ENCODE measurements at regions not wholly inside any gene's neighbourhood (a gene's known extent, or its start where the extent isn't known, plus 50 kb on each side); places are given as distances from the start of the nearest gene placed in this dataset.

GRCh38 chrX:116226665-116227484, 56.3 kb downstream of the AGTR2 start:
- Mint-ChIP-seq H3K9me3 (ENCODE audit: low read depth) (no peaks in the 10 kb centered on the region), H3K4me1 (no peaks in the 10 kb centered on the region), H3K27ac (no peak overlapping the region), H3K27me3 (no peaks in the 10 kb centered on the region), H3K4me3 (no peak overlapping the region), H3K36me3 (ENCODE audit: low read depth) (no peaks in the 10 kb centered on the region)
- no peak for DNase-seq
- no peak for ATAC-seq
- POLR2A ChIA-PET = no interaction called here
- CTCF ChIA-PET = no interaction called here
- intact Hi-C loops (cut with DNase I, micrococcal nuclease) = no loop called here

GRCh38 chrX:116230130-116230898, 59.8 kb downstream of the AGTR2 start:
- DNase-seq = no peak
- POLR2A ChIA-PET = no interaction called here
- no peaks in the 10 kb centered on the region for H3K4me1 Mint-ChIP-seq
- H3K4me3 Mint-ChIP-seq = no peak overlapping the region
- no peak for ATAC-seq
- no peaks in the 10 kb centered on the region for H3K9me3 Mint-ChIP-seq (ENCODE audit: low read depth)
- no peaks in the 10 kb centered on the region for H3K36me3 Mint-ChIP-seq (ENCODE audit: low read depth)
- CTCF ChIA-PET = no interaction called here
- H3K27ac Mint-ChIP-seq = no peak overlapping the region
- intact Hi-C loops (cut with DNase I, micrococcal nuclease) = no loop called here
- H3K27me3 Mint-ChIP-seq = no peaks in the 10 kb centered on the region

GRCh38 chrX:116232833-116233232, 62.3 kb downstream of the AGTR2 start:
- ATAC-seq (no peak), DNase-seq (no peak)
- H3K27me3 Mint-ChIP-seq = no peaks in the 10 kb centered on the region
- no peaks in the 10 kb centered on the region for H3K9me3 Mint-ChIP-seq (ENCODE audit: low read depth)
- H3K4me3 Mint-ChIP-seq = no peak overlapping the region
- intact Hi-C loops (cut with DNase I, micrococcal nuclease) = no loop called here
- no peaks in the 10 kb centered on the region for H3K36me3 Mint-ChIP-seq (ENCODE audit: low read depth)
- POLR2A ChIA-PET = no interaction called here
- no peaks in the 10 kb centered on the region for H3K4me1 Mint-ChIP-seq
- H3K27ac Mint-ChIP-seq = no peak overlapping the region
- CTCF ChIA-PET = no interaction called here

GRCh38 chrX:116236666-116237065, 66.1 kb downstream of the AGTR2 start:
- no peak for ATAC-seq
- Mint-ChIP-seq H3K4me1 (no peaks in the 10 kb centered on the region), H3K27ac (no peak overlapping the region), H3K9me3 (ENCODE audit: low read depth) (no peaks in the 10 kb centered on the region), H3K4me3 (no peak overlapping the region), H3K36me3 (ENCODE audit: low read depth) (no peaks in the 10 kb centered on the region), H3K27me3 (no peaks in the 10 kb centered on the region)
- CTCF ChIA-PET = no interaction called here
- intact Hi-C loops (cut with DNase I, micrococcal nuclease) = no loop called here
- no peak for DNase-seq
- POLR2A ChIA-PET = no interaction called here

GRCh38 chrX:116238093-116238492, 67.5 kb downstream of the AGTR2 start:
- H3K4me3 Mint-ChIP-seq = no peak overlapping the region

GRCh38 chrX:116238567-116239255, 68.2 kb downstream of the AGTR2 start:
- POLR2A ChIA-PET = no interaction called here
- DNase-seq (no peak), ATAC-seq (no peak)
- no peak overlapping the region for H3K27ac Mint-ChIP-seq
- H3K36me3 Mint-ChIP-seq (ENCODE audit: low read depth) = no peaks in the 10 kb centered on the region
- H3K4me1 Mint-ChIP-seq = no peaks in the 10 kb centered on the region
- CTCF ChIA-PET = no interaction called here
- intact Hi-C loops (cut with DNase I, micrococcal nuclease) = no loop called here
- H3K4me3 Mint-ChIP-seq = no peak overlapping the region
- H3K27me3 Mint-ChIP-seq = no peaks in the 10 kb centered on the region
- no peaks in the 10 kb centered on the region for H3K9me3 Mint-ChIP-seq (ENCODE audit: low read depth)

More at GRCh38 chrX:116238093-116238492, 67.5 kb downstream of the AGTR2 start:
- DNase-seq = no peak
- H3K9me3 Mint-ChIP-seq (ENCODE audit: low read depth) = no peaks in the 10 kb centered on the region
- no peak overlapping the region for H3K27ac Mint-ChIP-seq
- intact Hi-C loops (cut with DNase I, micrococcal nuclease) = no loop called here
- ChIA-PET POLR2A (no interaction called here), CTCF (no interaction called here)
- no peaks in the 10 kb centered on the region for H3K27me3 Mint-ChIP-seq
- H3K4me1 Mint-ChIP-seq = no peaks in the 10 kb centered on the region
- ATAC-seq = no peak
- no peaks in the 10 kb centered on the region for H3K36me3 Mint-ChIP-seq (ENCODE audit: low read depth)

- Mint-ChIP-seq H3K9me3 (ENCODE audit: low read depth) (peaks cover 2% of the 10 kb centered on the region), H3K27ac (no peak overlapping the region), H3K36me3 (ENCODE audit: low read depth) (no peaks in the 10 kb centered on the region), H3K4me1 (no peaks in the 10 kb centered on the region), H3K27me3 (no peaks in the 10 kb centered on the region), H3K4me3 (no peak overlapping the region)
- POLR2A ChIA-PET = no interaction called here
- intact Hi-C loops (cut with DNase I, micrococcal nuclease) = no loop called here
- DNase-seq = no peak
- no peak for ATAC-seq
- CTCF ChIA-PET = no interaction called here
Observed at GRCh38 chrX:116239944-116240840, 69.6 kb downstream of the AGTR2 start.

GRCh38 chrX:116241001-116241400, 70.5 kb downstream of the AGTR2 start:
- CTCF ChIA-PET = no interaction called here
- intact Hi-C loops (cut with DNase I, micrococcal nuclease) = no loop called here
- POLR2A ChIA-PET = no interaction called here
- no peak overlapping the region for H3K27ac Mint-ChIP-seq
- H3K4me1 Mint-ChIP-seq = no peaks in the 10 kb centered on the region
- peaks cover 2% of the 10 kb centered on the region for H3K9me3 Mint-ChIP-seq (ENCODE audit: low read depth)
- H3K36me3 Mint-ChIP-seq (ENCODE audit: low read depth) = no peaks in the 10 kb centered on the region
- no peak for DNase-seq
- no peak overlapping the region for H3K4me3 Mint-ChIP-seq
- H3K27me3 Mint-ChIP-seq = no peaks in the 10 kb centered on the region
- ATAC-seq = no peak

- ATAC-seq (no peak), DNase-seq (no peak)
- H3K27ac Mint-ChIP-seq = no peak overlapping the region
- POLR2A ChIA-PET = no interaction called here
- no peaks in the 10 kb centered on the region for H3K36me3 Mint-ChIP-seq (ENCODE audit: low read depth)
- H3K9me3 Mint-ChIP-seq (ENCODE audit: low read depth) = peaks cover 2% of the 10 kb centered on the region
- no peak overlapping the region for H3K4me3 Mint-ChIP-seq
- H3K4me1 Mint-ChIP-seq = no peaks in the 10 kb centered on the region
- CTCF ChIA-PET = no interaction called here
- intact Hi-C loops (cut with DNase I, micrococcal nuclease) = no loop called here
- H3K27me3 Mint-ChIP-seq = no peaks in the 10 kb centered on the region
Observed at GRCh38 chrX:116243039-116243438, 72.5 kb downstream of the AGTR2 start.

- intact Hi-C loops (cut with DNase I, micrococcal nuclease) = no loop called here
- DNase-seq = no peak
- H3K9me3 Mint-ChIP-seq (ENCODE audit: low read depth) = peaks cover 4% of the 10 kb centered on the region
- no peaks in the 10 kb centered on the region for H3K36me3 Mint-ChIP-seq (ENCODE audit: low read depth)
- H3K27ac Mint-ChIP-seq = no peak overlapping the region
- no peaks in the 10 kb centered on the region for H3K27me3 Mint-ChIP-seq
- no peaks in the 10 kb centered on the region for H3K4me1 Mint-ChIP-seq
- ATAC-seq = no peak
- POLR2A ChIA-PET = no interaction called here
- CTCF ChIA-PET = no interaction called here
- H3K4me3 Mint-ChIP-seq = no peak overlapping the region
Observed at GRCh38 chrX:116246261-116246660, 75.7 kb downstream of the AGTR2 start.

- DNase-seq (no peak), ATAC-seq (no peak)
- POLR2A ChIA-PET = no interaction called here
- Mint-ChIP-seq H3K27me3 (no peaks in the 10 kb centered on the region), H3K4me3 (no peak overlapping the region), H3K4me1 (no peaks in the 10 kb centered on the region), H3K9me3 (ENCODE audit: low read depth) (no peaks in the 10 kb centered on the region), H3K27ac (no peak overlapping the region), H3K36me3 (ENCODE audit: low read depth) (no peaks in the 10 kb centered on the region)
- intact Hi-C loops (cut with DNase I, micrococcal nuclease) = no loop called here
- CTCF ChIA-PET = no interaction called here
Observed at GRCh38 chrX:116267511-116268040, 97.0 kb downstream of the AGTR2 start.

Measured in activated CD4-positive, alpha-beta T cell treated with anti-CD3 and anti-CD28 coated beads for 36 hours (primary cell).